ENCODE measurements at regions not wholly inside any gene's neighbourhood (a gene's known extent, or its start where the extent isn't known, plus 50 kb on each side); places are given as distances from the start of the nearest gene placed in this dataset.

- Mint-ChIP-seq H3K9me3 (ENCODE audit: low read depth) (peaks cover 23% of the 10 kb centered on the region), H3K4me3 (ENCODE audit: unreplicated experiment) (peak overlapping the region; percentile 19)
- TF ChIP-seq CTCF (IDR thresholded peaks at IDR 0.05) = no peak
Observed at GRCh38 chr15:56806148-56806536, 72.8 kb upstream of the ZNF280D start.

DNA sequence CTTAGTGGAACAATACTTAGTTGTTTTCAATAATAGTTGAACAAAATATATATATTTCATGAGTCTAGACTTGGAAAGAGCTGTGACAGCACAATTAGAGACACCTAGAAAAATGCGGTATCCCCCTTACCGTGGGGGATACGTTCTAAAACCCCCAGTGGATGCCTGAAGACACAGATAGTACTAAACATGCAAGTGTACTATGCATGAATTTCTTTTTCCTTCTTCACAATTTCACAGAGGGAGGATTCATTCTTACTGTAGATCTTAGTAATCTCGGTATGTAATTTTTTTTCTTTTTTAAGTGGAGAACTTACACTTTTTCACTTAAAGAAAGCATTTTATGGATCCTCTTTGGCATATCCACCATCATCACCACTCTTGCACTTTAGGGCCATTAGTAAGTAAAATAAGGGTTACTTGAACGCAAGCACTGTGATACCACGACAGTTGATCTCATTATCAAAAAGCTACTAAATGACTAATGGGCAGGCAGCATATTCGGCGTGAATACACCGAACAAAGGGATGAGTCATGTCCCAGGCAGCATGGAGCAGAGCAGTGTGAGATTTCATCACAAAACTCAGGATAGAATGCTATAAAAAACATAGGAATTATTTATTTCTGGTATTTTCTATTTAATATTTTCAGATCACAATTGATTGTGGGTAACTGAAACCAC, 72.3 kb upstream of the ZNF280D start:
- Mint-ChIP-seq H3K9me3 (ENCODE audit: low read depth) (peaks cover 19% of the 10 kb centered on the region), H3K4me1 (ENCODE audit: low read depth) (peaks cover 32% of the 10 kb centered on the region), H3K27ac (ENCODE audit: unreplicated experiment) (peak overlapping the region; percentile 92), H3K27me3 (ENCODE audit: low read depth) (no peaks in the 10 kb centered on the region), H3K36me3 (ENCODE audit: low read depth) (peaks cover 10% of the 10 kb centered on the region), H3K4me3 (ENCODE audit: unreplicated experiment) (peak overlapping the region; percentile 40)
- no peak for TF ChIP-seq CTCF (IDR thresholded peaks at IDR 0.05)
- no peak for DNase-seq (ENCODE audit: low spot score)

More at GRCh38 chr15:56806148-56806536, 72.8 kb upstream of the ZNF280D start:
- no peak for DNase-seq (ENCODE audit: low spot score)
- Mint-ChIP-seq H3K27me3 (ENCODE audit: low read depth) (no peaks in the 10 kb centered on the region), H3K36me3 (ENCODE audit: low read depth) (peaks cover 10% of the 10 kb centered on the region), H3K27ac (ENCODE audit: unreplicated experiment) (peak overlapping the region; percentile 88), H3K4me1 (ENCODE audit: low read depth) (peaks cover 32% of the 10 kb centered on the region)

DNA sequence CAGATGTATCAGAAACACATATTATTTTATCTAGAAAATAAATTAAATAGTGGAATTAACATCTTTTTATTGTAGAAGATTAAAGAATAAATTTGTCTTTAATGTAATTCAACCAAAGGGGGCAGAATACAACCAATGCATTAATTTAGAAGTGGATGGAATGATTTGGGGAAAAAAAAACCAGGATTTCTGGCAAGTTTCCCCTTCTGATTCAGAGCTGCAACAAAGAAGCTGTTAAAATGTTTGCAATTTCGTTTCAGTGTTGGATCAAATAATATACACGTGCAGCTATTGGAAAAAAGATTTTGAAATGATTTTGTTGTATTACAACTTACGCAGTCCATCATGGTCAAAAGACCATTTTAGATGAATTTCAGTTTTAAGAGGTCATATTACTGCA, 71.6 kb upstream of the ZNF280D start:
- Mint-ChIP-seq H3K27me3 (ENCODE audit: low read depth) (no peaks in the 10 kb centered on the region), H3K4me1 (ENCODE audit: low read depth) (peaks cover 32% of the 10 kb centered on the region), H3K9me3 (ENCODE audit: low read depth) (peaks cover 18% of the 10 kb centered on the region), H3K4me3 (ENCODE audit: unreplicated experiment) (no peak overlapping the region), H3K36me3 (ENCODE audit: low read depth) (peaks cover 10% of the 10 kb centered on the region), H3K27ac (ENCODE audit: unreplicated experiment) (peak overlapping the region; percentile 92)
- TF ChIP-seq CTCF (IDR thresholded peaks at IDR 0.05) = peak; percentile 62
- DNase-seq (ENCODE audit: low spot score) = no peak

GRCh38 chr15:56804279-56804678, 71.0 kb upstream of the ZNF280D start:
- Mint-ChIP-seq H3K27me3 (ENCODE audit: low read depth) (no peaks in the 10 kb centered on the region), H3K4me1 (ENCODE audit: low read depth) (peaks cover 32% of the 10 kb centered on the region), H3K9me3 (ENCODE audit: low read depth) (peaks cover 18% of the 10 kb centered on the region), H3K4me3 (ENCODE audit: unreplicated experiment) (no peak overlapping the region), H3K27ac (ENCODE audit: unreplicated experiment) (peak overlapping the region; percentile 37), H3K36me3 (ENCODE audit: low read depth) (peaks cover 10% of the 10 kb centered on the region)
- no peak for DNase-seq (ENCODE audit: low spot score)
- TF ChIP-seq CTCF (IDR thresholded peaks at IDR 0.05) = no peak

DNA sequence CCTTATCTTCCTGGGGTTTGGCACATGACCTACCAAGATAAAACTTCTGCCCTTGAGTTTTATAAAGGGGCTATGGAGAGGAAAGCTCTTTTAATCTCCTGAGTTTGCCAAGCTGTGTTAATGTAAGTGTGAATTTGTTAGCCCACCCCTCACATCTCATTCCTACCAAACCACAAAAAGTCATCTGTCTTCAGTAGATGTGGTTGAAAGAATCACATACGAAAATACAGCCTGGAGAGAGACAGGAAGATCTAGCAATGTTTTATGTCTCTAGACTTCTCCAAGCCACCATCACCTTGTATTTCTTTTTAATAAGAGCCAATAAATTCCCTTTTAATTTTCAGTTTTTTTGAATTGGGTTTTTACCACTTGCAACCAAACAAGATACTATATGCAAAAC, 68.9 kb upstream of the ZNF280D start:
- no peak for TF ChIP-seq CTCF (IDR thresholded peaks at IDR 0.05)
- Mint-ChIP-seq H3K27ac (ENCODE audit: unreplicated experiment) (no peak overlapping the region), H3K9me3 (ENCODE audit: low read depth) (no peaks in the 10 kb centered on the region)

More for the DNA sequence above, 68.9 kb upstream of the ZNF280D start:
- H3K4me1 Mint-ChIP-seq (ENCODE audit: low read depth) = peaks cover 32% of the 10 kb centered on the region
- H3K36me3 Mint-ChIP-seq (ENCODE audit: low read depth) = peaks cover 2% of the 10 kb centered on the region
- H3K27me3 Mint-ChIP-seq (ENCODE audit: low read depth) = no peaks in the 10 kb centered on the region
- DNase-seq (ENCODE audit: low spot score) = no peak
- H3K4me3 Mint-ChIP-seq (ENCODE audit: unreplicated experiment) = no peak overlapping the region

Measured in chondrocyte (in vitro differentiated cells).